GM21528 (cell line): ENCODE measurements at regions not wholly inside any gene's neighbourhood (a gene's known extent, or its start where the extent isn't known, plus 50 kb on each side); places are given as distances from the start of the nearest gene placed in this dataset.
"Not testable (repeated sequence)": the region's sequence is repeated elsewhere in the genome, so short reads cannot be mapped to it uniquely, and the experiment has no call there.

ENCODE experiments used
- ATAC-seq: cut with Tn5 transposase; IDR thresholded peaks from one replicate; pipeline ENCODE4 v1.9.1; 2021; ENCODE audit warnings: mild to moderate bottlenecking, moderate library complexity; ENCODE audit not compliant: unreplicated experiment, low FRiP score

- no peak for ATAC-seq
These were observed 313.2 kb upstream of the DIO3 start for GRCh38 chr14:101247842-101248725.

- ATAC-seq, result no peak
These were observed 312.2 kb upstream of the DIO3 start for GRCh38 chr14:101248840-101249675.

- ATAC-seq, result no peak
These were observed 311.6 kb upstream of the DIO3 start for GRCh38 chr14:101249676-101250036.

GRCh38 chr14:101250336-101250947, 310.9 kb upstream of the DIO3 start:
- no peak for ATAC-seq

GRCh38 chr14:101250948-101251811, 310.1 kb upstream of the DIO3 start:
- ATAC-seq, result no peak

GRCh38 chr14:101251812-101252442, 309.4 kb upstream of the DIO3 start:
- ATAC-seq, result no peak

- ATAC-seq, result no peak
These were observed 308.7 kb upstream of the DIO3 start for GRCh38 chr14:101252443-101253214.

GRCh38 chr14:101253948-101254347, 307.3 kb upstream of the DIO3 start:
- ATAC-seq, result no peak

GRCh38 chr14:101254805-101255764, 306.2 kb upstream of the DIO3 start:
- no peak for ATAC-seq

GRCh38 chr14:101255765-101256125, 305.6 kb upstream of the DIO3 start:
- ATAC-seq, result no peak

GRCh38 chr14:101256266-101256665, 305.0 kb upstream of the DIO3 start:
- ATAC-seq, result no peak

GRCh38 chr14:101257551-101257950, 303.7 kb upstream of the DIO3 start:
- no peak for ATAC-seq

- no peak for ATAC-seq
These were observed 301.5 kb upstream of the DIO3 start for GRCh38 chr14:101259748-101260147.

- not testable (repeated sequence) for ATAC-seq
These were observed 294.9 kb upstream of the DIO3 start for GRCh38 chr14:101266441-101266840.

- ATAC-seq, result no peak
These were observed 288.2 kb upstream of the DIO3 start for GRCh38 chr14:101273091-101273490.

GRCh38 chr14:101276309-101277091, 284.8 kb upstream of the DIO3 start:
- ATAC-seq, result no peak

- no peak for ATAC-seq
These were observed 278.9 kb upstream of the DIO3 start for GRCh38 chr14:101282418-101282817.
